ENCODE measurements at regions not wholly inside any gene's neighbourhood (a gene's known extent, or its start where the extent isn't known, plus 50 kb on each side); places are given as distances from the start of the nearest gene placed in this dataset.

- no peak for TF ChIP-seq CTCF (conservative IDR thresholded peaks at IDR 0.05; ENCODE audit: low read depth, low read length)
- DNase-seq (ENCODE audit: low read depth): peak; percentile 98
- H3K4me3 ChIP-seq (ENCODE audit: low read depth, low read length): no peak overlapping the region
These were observed 71.9 kb upstream of the DUSP5 start for GRCh38 chr10:110425684-110426293.

GRCh38 chr10:110426294-110427181 is 71.2 kb upstream of the DUSP5 start:
- no peak for TF ChIP-seq CTCF (conservative IDR thresholded peaks at IDR 0.05; ENCODE audit: low read depth, low read length)
- no peak overlapping the region for H3K4me3 ChIP-seq (ENCODE audit: low read depth, low read length)
- peak; percentile 99 for DNase-seq (ENCODE audit: low read depth)

- no peak for DNase-seq (ENCODE audit: low read depth)
- H3K4me3 ChIP-seq (ENCODE audit: low read depth, low read length): no peak overlapping the region
- no peak for TF ChIP-seq CTCF (conservative IDR thresholded peaks at IDR 0.05; ENCODE audit: low read depth, low read length)
These were observed 68.4 kb upstream of the DUSP5 start for GRCh38 chr10:110429301-110429700.

- no peak for TF ChIP-seq CTCF (conservative IDR thresholded peaks at IDR 0.05; ENCODE audit: low read depth, low read length)
- H3K4me3 ChIP-seq (ENCODE audit: low read depth, low read length): no peak overlapping the region
- no peak for DNase-seq (ENCODE audit: low read depth)
These were observed 67.1 kb upstream of the DUSP5 start for GRCh38 chr10:110430340-110431273.

- TF ChIP-seq CTCF (conservative IDR thresholded peaks at IDR 0.05; ENCODE audit: low read depth, low read length): no peak
- no peak overlapping the region for H3K4me3 ChIP-seq (ENCODE audit: low read depth, low read length)
- DNase-seq (ENCODE audit: low read depth): no peak
These were observed 66.0 kb upstream of the DUSP5 start for GRCh38 chr10:110431659-110432058.

GRCh38 chr10:110432084-110432483 is 65.6 kb upstream of the DUSP5 start:
- no peak for TF ChIP-seq CTCF (conservative IDR thresholded peaks at IDR 0.05; ENCODE audit: low read depth, low read length)
- no peak overlapping the region for H3K4me3 ChIP-seq (ENCODE audit: low read depth, low read length)
- DNase-seq (ENCODE audit: low read depth): no peak

Measured in choroid plexus epithelial cell (primary cell).